ENCODE measurements at regions not wholly inside any gene's neighbourhood (a gene's known extent, or its start where the extent isn't known, plus 50 kb on each side); places are given as distances from the start of the nearest gene placed in this dataset.

DNA sequence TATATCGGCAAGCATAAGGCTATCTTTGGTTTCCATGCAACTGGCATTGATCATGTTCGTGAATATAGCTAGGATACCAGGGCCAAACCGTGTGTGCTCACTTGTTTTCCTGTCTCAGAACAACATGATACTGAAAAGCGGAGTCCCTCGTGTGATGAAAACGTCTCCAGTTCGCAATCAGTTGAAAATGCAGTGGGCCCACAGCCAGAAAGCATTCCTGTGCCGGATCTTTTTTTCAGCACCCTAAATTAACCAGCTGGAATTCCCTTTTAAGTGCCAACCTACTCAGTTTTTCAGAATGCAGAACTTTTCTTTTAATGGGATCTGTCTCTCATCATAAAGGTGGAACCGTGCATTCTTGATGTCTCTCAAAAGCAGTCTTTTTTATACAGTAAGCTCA is 130.8 kb upstream of the FRG1 start:
- no peak for TF ChIP-seq POLR2A (IDR thresholded peaks at IDR 0.05)
- TF ChIP-seq, protein P1, sequence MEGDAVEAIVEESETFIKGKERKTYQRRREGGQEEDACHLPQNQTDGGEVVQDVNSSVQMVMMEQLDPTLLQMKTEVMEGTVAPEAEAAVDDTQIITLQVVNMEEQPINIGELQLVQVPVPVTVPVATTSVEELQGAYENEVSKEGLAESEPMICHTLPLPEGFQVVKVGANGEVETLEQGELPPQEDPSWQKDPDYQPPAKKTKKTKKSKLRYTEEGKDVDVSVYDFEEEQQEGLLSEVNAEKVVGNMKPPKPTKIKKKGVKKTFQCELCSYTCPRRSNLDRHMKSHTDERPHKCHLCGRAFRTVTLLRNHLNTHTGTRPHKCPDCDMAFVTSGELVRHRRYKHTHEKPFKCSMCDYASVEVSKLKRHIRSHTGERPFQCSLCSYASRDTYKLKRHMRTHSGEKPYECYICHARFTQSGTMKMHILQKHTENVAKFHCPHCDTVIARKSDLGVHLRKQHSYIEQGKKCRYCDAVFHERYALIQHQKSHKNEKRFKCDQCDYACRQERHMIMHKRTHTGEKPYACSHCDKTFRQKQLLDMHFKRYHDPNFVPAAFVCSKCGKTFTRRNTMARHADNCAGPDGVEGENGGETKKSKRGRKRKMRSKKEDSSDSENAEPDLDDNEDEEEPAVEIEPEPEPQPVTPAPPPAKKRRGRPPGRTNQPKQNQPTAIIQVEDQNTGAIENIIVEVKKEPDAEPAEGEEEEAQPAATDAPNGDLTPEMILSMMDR (IDR thresholded peaks at IDR 0.05), result no peak
